GM21360 (cell line): ENCODE measurements at regions not wholly inside any gene's neighbourhood (a gene's known extent, or its start where the extent isn't known, plus 50 kb on each side); places are given as distances from the start of the nearest gene placed in this dataset.
"Not testable (repeated sequence)": the region's sequence is repeated elsewhere in the genome, so short reads cannot be mapped to it uniquely, and the experiment has no call there.

Experiments used
- ATAC-seq: cut with Tn5 transposase; IDR thresholded peaks from one replicate; pipeline ENCODE4 v1.9.1; 2021; ENCODE audit warnings: mild to moderate bottlenecking, moderate library complexity; ENCODE audit not compliant: unreplicated experiment

- ATAC-seq, result not testable (repeated sequence)
Observed at GRCh38 chr3:125790312-125790711, 178.7 kb upstream of the ROPN1B start.

- ATAC-seq, result not testable (repeated sequence)
Observed at GRCh38 chr3:125791021-125791420, 178.0 kb upstream of the ROPN1B start.

GRCh38 chr3:125810010-125810409 lies 159.0 kb upstream of the ROPN1B start:
- ATAC-seq, result not testable (repeated sequence)

GRCh38 chr3:125822175-125822574 lies 146.8 kb upstream of the ROPN1B start:
- not testable (repeated sequence) for ATAC-seq

- ATAC-seq, result not testable (repeated sequence)
Observed at GRCh38 chr3:125831005-125831750, 137.8 kb upstream of the ROPN1B start.

- ATAC-seq, result not testable (repeated sequence)
Observed at GRCh38 chr3:125835562-125835961, 133.4 kb upstream of the ROPN1B start.

GRCh38 chr3:125836011-125836551 lies 132.9 kb upstream of the ROPN1B start:
- not testable (repeated sequence) for ATAC-seq

GRCh38 chr3:125836786-125837185 lies 132.2 kb upstream of the ROPN1B start:
- ATAC-seq, result not testable (repeated sequence)

- not testable (repeated sequence) for ATAC-seq
Observed at GRCh38 chr3:125838857-125839256, 130.1 kb upstream of the ROPN1B start.

GRCh38 chr3:125840465-125840864 lies 128.5 kb upstream of the ROPN1B start:
- ATAC-seq, result not testable (repeated sequence)

- ATAC-seq, result not testable (repeated sequence)
Observed at GRCh38 chr3:125847966-125848365, 121.0 kb upstream of the ROPN1B start.

GRCh38 chr3:125855006-125855405 lies 114.0 kb upstream of the ROPN1B start:
- not testable (repeated sequence) for ATAC-seq

- not testable (repeated sequence) for ATAC-seq
Observed at GRCh38 chr3:125860547-125860946, 108.4 kb upstream of the ROPN1B start.

- ATAC-seq, result not testable (repeated sequence)
Observed at GRCh38 chr3:125862841-125863254, 106.1 kb upstream of the ROPN1B start.

GRCh38 chr3:125864532-125864931 lies 104.4 kb upstream of the ROPN1B start:
- not testable (repeated sequence) for ATAC-seq

- not testable (repeated sequence) for ATAC-seq
Observed at GRCh38 chr3:125886006-125886405, 83.0 kb upstream of the ROPN1B start.

GRCh38 chr3:125899181-125899580 lies 69.8 kb upstream of the ROPN1B start:
- ATAC-seq, result not testable (repeated sequence)

GRCh38 chr3:125901473-125901872 lies 67.5 kb upstream of the ROPN1B start:
- ATAC-seq, result not testable (repeated sequence)

GRCh38 chr3:125903780-125904455 lies 65.1 kb upstream of the ROPN1B start:
- ATAC-seq, result not testable (repeated sequence)

- not testable (repeated sequence) for ATAC-seq
Observed at GRCh38 chr3:125907279-125907678, 61.7 kb upstream of the ROPN1B start.

- ATAC-seq, result not testable (repeated sequence)
Observed at GRCh38 chr3:125910851-125911250, 58.1 kb upstream of the ROPN1B start.
